ENCODE measurements at regions not wholly inside any gene's neighbourhood (a gene's known extent, or its start where the extent isn't known, plus 50 kb on each side); places are given as distances from the start of the nearest gene placed in this dataset.

GRCh38 chr6:167735951-167736288 lies 90.8 kb upstream of the AFDN start:
- intact Hi-C loops (cut with micrococcal nuclease) = no loop called here
- Histone ChIP-seq H2AFZ (ENCODE audit: low read depth, low read length) (no peak overlapping the region), H3K4me1 (ENCODE audit: control insufficient read depth, extremely low read depth, insufficient read depth, low read length) (no peaks in the 10 kb centered on the region), H3K9me1 (replicated peaks; ENCODE audit: control insufficient read depth, extremely low read depth, insufficient read depth, low read length) (no peaks in the 10 kb centered on the region), H3K9ac (replicated peaks; ENCODE audit: extremely low read depth, insufficient read depth, low read length) (no peak overlapping the region), H3K4me3 (replicated peaks in 1 of 3; ENCODE audit: insufficient read depth in 1 of 3, low read depth in 1 of 3, low read length in 3 of 3) (no peak overlapping the region), H3K79me2 (ENCODE audit: control insufficient read depth, insufficient read depth, low read length) (no peaks in the 10 kb centered on the region), H3K4me2 (ENCODE audit: insufficient read depth, low read length) (no peak overlapping the region), H3K36me3 (ENCODE audit: control insufficient read depth in 2 of 2, extremely low read depth in 1 of 2, insufficient read depth in 2 of 2, low read length in 2 of 2) (no peaks in the 10 kb centered on the region), H3K27ac (ENCODE audit: insufficient read depth, low read depth, low read length) (no peak overlapping the region), H3K9me3 (replicated peaks; ENCODE audit: control insufficient read depth, insufficient read depth, low read length) (no peaks in the 10 kb centered on the region), H4K20me1 (replicated peaks; ENCODE audit: control insufficient read depth, extremely low read depth, insufficient read depth, low read length) (no peaks in the 10 kb centered on the region), H3K27me3 (ENCODE audit: control insufficient read depth in 2 of 2, insufficient read depth in 2 of 2, low read length in 2 of 2) (no peaks in the 10 kb centered on the region)
- FAIRE-seq = no peak
- ChIA-PET POLR2A (no interaction called here), CTCF (interaction anchor here (1.0 kb wide), 1 partner anchor 24 kb away, joined by 3 read pairs; no protein-coding TSS in a partner anchor)
- DNase-seq (ENCODE audit: low read depth, low spot score) = no peak
- TF ChIP-seq FOS (IDR thresholded peaks at IDR 0.05; ENCODE audit: borderline replicate concordance, insufficient read depth, low read length) = no peak
- TF ChIP-seq GATA2 (IDR thresholded peaks at IDR 0.05; ENCODE audit: insufficient read depth, insufficient read length, low read depth, low read length) = no peak
- BruUV-seq (replicated peaks) = no TSS peak
- dilution Hi-C loops (cut with MboI; ENCODE audit: extremely low pct_ligation_motif_present, low sequenced_read_pairs) = no loop called here

- H3K9ac ChIP-seq (replicated peaks; ENCODE audit: extremely low read depth, insufficient read depth, low read length) = no peak overlapping the region
- H3K27me3 ChIP-seq (ENCODE audit: control insufficient read depth in 2 of 2, insufficient read depth in 2 of 2, low read length in 2 of 2) = no peaks in the 10 kb centered on the region
- no peaks in the 10 kb centered on the region for H3K9me1 ChIP-seq (replicated peaks; ENCODE audit: control insufficient read depth, extremely low read depth, insufficient read depth, low read length)
- H4K20me1 ChIP-seq (replicated peaks; ENCODE audit: control insufficient read depth, extremely low read depth, insufficient read depth, low read length) = no peaks in the 10 kb centered on the region
- no peaks in the 10 kb centered on the region for H3K4me1 ChIP-seq (ENCODE audit: control insufficient read depth, extremely low read depth, insufficient read depth, low read length)
- DNase-seq (ENCODE audit: low read depth, low spot score) (no peak), FAIRE-seq (no peak)
- TF ChIP-seq GATA2 (IDR thresholded peaks at IDR 0.05; ENCODE audit: insufficient read depth, insufficient read length, low read depth, low read length) (no peak), POLR2AphosphoS5 (IDR thresholded peaks at IDR 0.05; ENCODE audit: insufficient read depth, low read depth, low read length) (no peak), EZH2 (IDR thresholded peaks at IDR 0.05; ENCODE audit: borderline replicate concordance, low read depth, low read length, severe bottlenecking) (no peak), POLR2A (IDR thresholded peaks at IDR 0.05; ENCODE audit: low read depth, low read length) (no peak), MYC (IDR thresholded peaks at IDR 0.05; ENCODE audit: low read depth, low read length) (no peak), MAX (IDR thresholded peaks at IDR 0.05; ENCODE audit: insufficient read depth, insufficient read length) (no peak)
- H3K27ac ChIP-seq (ENCODE audit: insufficient read depth, low read depth, low read length) = no peak overlapping the region
- CTCF ChIA-PET = interaction anchor here (1.0 kb wide), 1 partner anchor 25 kb away, joined by 3 read pairs; no protein-coding TSS in a partner anchor
- dilution Hi-C loops (cut with MboI; ENCODE audit: extremely low pct_ligation_motif_present, low sequenced_read_pairs) = no loop called here
- no peaks in the 10 kb centered on the region for H3K9me3 ChIP-seq (replicated peaks; ENCODE audit: control insufficient read depth, insufficient read depth, low read length)
- intact Hi-C loops (cut with micrococcal nuclease) = no loop called here
- H3K79me2 ChIP-seq (ENCODE audit: control insufficient read depth, insufficient read depth, low read length) = no peaks in the 10 kb centered on the region
- H3K4me3 ChIP-seq (replicated peaks in 1 of 3; ENCODE audit: insufficient read depth in 1 of 3, low read depth in 1 of 3, low read length in 3 of 3) = no peak overlapping the region
- POLR2A ChIA-PET = no interaction called here
- H3K4me2 ChIP-seq (ENCODE audit: insufficient read depth, low read length) = no peak overlapping the region
- BruUV-seq (replicated peaks) = no TSS peak
- no peak overlapping the region for H2AFZ ChIP-seq (ENCODE audit: low read depth, low read length)
- H3K36me3 ChIP-seq (ENCODE audit: control insufficient read depth in 2 of 2, extremely low read depth in 1 of 2, insufficient read depth in 2 of 2, low read length in 2 of 2) = no peaks in the 10 kb centered on the region
Observed at GRCh38 chr6:167736486-167737204, 90.1 kb upstream of the AFDN start.

Data from endothelial cell of umbilical vein (primary cell).